GM12878 (cell line): ENCODE measurements at regions not wholly inside any gene's neighbourhood (a gene's known extent, or its start where the extent isn't known, plus 50 kb on each side); places are given as distances from the start of the nearest gene placed in this dataset.

ENCODE experiments used
- ATAC-seq: fragments of 200-7000 bp; cut with Tn5 transposase; 3 replicates; pipeline ENCODE4 v1.9.1; 2020; ENCODE audit warnings: mild to moderate bottlenecking, moderate library complexity
- BruUV-seq: library from RNA; stranded (reverse); fragments of 400-500 nt; replicated peaks from 2 replicates; lab custom pipeline; 2021; lab: Mats Ljungman, UMichigan
- CTCF ChIA-PET: fragments of 300-600 bp; sonication (Branson Sonifier 250); formaldehyde crosslinking; extraction: SDS; loops from one replicate; lab custom pipeline; 2021; ENCODE audit warnings: inconsistent platforms; lab: Yijun Ruan, JAX
- POLR2A ChIA-PET: fragments of 350-600 bp; formaldehyde crosslinking; extraction: SDS; loops from one replicate; lab custom pipeline; 2021; ENCODE audit warnings: inconsistent platforms; lab: Charles Lee
- RAD21 ChIA-PET: fragments of 300-600 bp; sonication (Branson Sonifier 250); formaldehyde crosslinking; loops from one replicate; lab custom pipeline; 2023; ENCODE audit warnings: antibody characterized with exemption; ENCODE audit not compliant: unreplicated experiment; lab: Charles Lee
- SMC1A ChIA-PET: fragments of 300-600 bp; sonication (Branson Sonifier 250); formaldehyde crosslinking; loops from one replicate; lab custom pipeline; 2023; ENCODE audit not compliant: unreplicated experiment, uncharacterized antibody; lab: Charles Lee
- DNase-seq: peaks from one replicate; pipeline ENCODE4 v3.0.0-alpha.2; 2011; ENCODE audit warnings: low read depth, low spot score
- FAIRE-seq: peaks from 3 replicates; lab custom pipeline; 2011; peaks lifted over from hg19 to GRCh38; lab: Jason Lieb, UNC
- H2AFZ ChIP-seq: 2 replicates; pipeline ENCODE4 v1.6.0; 2011; ENCODE audit warnings: low read depth, low read length, control low read depth; ENCODE audit not compliant: control insufficient read depth
- H3K27ac ChIP-seq: 2 replicates; pipeline ENCODE4 v1.5.1; 2011; ENCODE audit warnings: control low read depth; ENCODE audit not compliant: control insufficient read depth, insufficient read depth
- H3K27me3 ChIP-seq, 2 experiments: replicated peaks in 1 of 2; 2 replicates each; pipeline versions ENCODE4 v1.6.0 to v1.6.1; 2011; ENCODE audit warnings: low read length in 1 of 2; ENCODE audit not compliant: control insufficient read depth in 2 of 2, insufficient read depth in 2 of 2
- H3K36me3 ChIP-seq, 2 experiments: 2 replicates each; pipeline ENCODE4 v1.5.1; 2011; ENCODE audit warnings: low read length in 1 of 2; ENCODE audit not compliant: control insufficient read depth in 2 of 2, insufficient read depth in 2 of 2
- H3K4me1 ChIP-seq: 2 replicates; pipeline ENCODE4 v1.6.1; 2011; ENCODE audit warnings: mild to moderate bottlenecking, low read length, moderate library complexity, mixed read lengths; ENCODE audit not compliant: control insufficient read depth, insufficient read depth
- H3K4me2 ChIP-seq: 2 replicates; pipeline ENCODE4 v1.6.0; 2011; ENCODE audit warnings: control low read depth; ENCODE audit not compliant: control insufficient read depth, insufficient read depth
- H3K4me3 ChIP-seq: fragments of 200-600 bp; sonication (generic); 2 replicates; pipeline ENCODE4 v1.5.1; 2016
- H3K79me2 ChIP-seq: 2 replicates; pipeline ENCODE4 v1.6.0; 2011; ENCODE audit warnings: low read length; ENCODE audit not compliant: control insufficient read depth, insufficient read depth
- H3K9ac ChIP-seq: 2 replicates; pipeline ENCODE4 v1.8.0; 2011; ENCODE audit warnings: low read length, control low read depth, mixed read lengths; ENCODE audit not compliant: control insufficient read depth, insufficient read depth
- H3K9me3 ChIP-seq: replicated peaks from 3 replicates; pipeline ENCODE4 v1.5.1; 2011; ENCODE audit warnings: mild to moderate bottlenecking, low read length; ENCODE audit not compliant: control insufficient read depth, insufficient read depth
- H4K20me1 ChIP-seq: 2 replicates; pipeline ENCODE4 v1.6.0; 2011; ENCODE audit not compliant: control insufficient read depth, insufficient read depth
- ATF7 ChIP-seq: fragments of 450-650 bp; IDR thresholded peaks from 2 replicates; pipeline ENCODE4 v1.6.1; 2016; ENCODE audit warnings: low read depth, mild to moderate bottlenecking
- BHLHE40 ChIP-seq, 2 experiments: fragments of 450-650 bp in 1 of 2; IDR thresholded peaks; 2 replicates each; pipeline ENCODE4 v1.6.1; 2011 to 2017; ENCODE audit warnings: low read depth in 2 of 2, borderline replicate concordance in 1 of 2, improper control_type of control experiment in 1 of 2, low read length in 1 of 2, mild to moderate bottlenecking in 1 of 2
- BMI1 ChIP-seq: fragments of 450-650 bp; IDR thresholded peaks from 2 replicates; pipeline ENCODE4 v1.6.1; 2016; ENCODE audit warnings: mild to moderate bottlenecking, moderate library complexity, borderline replicate concordance
- CBFB ChIP-seq: IDR thresholded peaks from 2 replicates; pipeline ENCODE4 v1.6.1; 2016; ENCODE audit warnings: antibody characterized with exemption, low read depth
- CHD1 ChIP-seq: IDR thresholded peaks from 2 replicates; pipeline ENCODE4 v1.6.1; 2012; ENCODE audit warnings: low read depth, low read length, improper control_type of control experiment
- CTCF ChIP-seq, 3 experiments: IDR thresholded peaks in 2 of 3; conservative IDR thresholded peaks in 1 of 3; 2 replicates each; pipeline ENCODE4 v1.5.1; 2011; ENCODE audit warnings: low read depth in 3 of 3, low read length in 3 of 3, mild to moderate bottlenecking in 3 of 3, control low read depth in 2 of 3, moderate library complexity in 2 of 3, inconsistent platforms in 1 of 3, mixed read lengths in 1 of 3; ENCODE audit not compliant: control insufficient read depth in 2 of 3, insufficient read depth in 1 of 3; ENCODE audit errors: extremely low read depth in 1 of 3
- GABPA ChIP-seq: IDR thresholded peaks from 2 replicates; pipeline ENCODE4 v1.6.1; 2014; ENCODE audit warnings: antibody characterized with exemption, low read depth, mild to moderate bottlenecking, inconsistent platforms
- GATAD2B ChIP-seq: fragments of 450-650 bp; conservative IDR thresholded peaks from 2 replicates; pipeline ENCODE4 v1.6.1; 2017; ENCODE audit warnings: low read depth, mild to moderate bottlenecking, moderate library complexity
- JUNB ChIP-seq: IDR thresholded peaks from 2 replicates; pipeline ENCODE4 v1.6.1; 2016; ENCODE audit warnings: antibody characterized with exemption, mild to moderate bottlenecking
- MTA2 ChIP-seq: fragments of 450-650 bp; IDR thresholded peaks from 2 replicates; pipeline ENCODE4 v1.6.1; 2016; ENCODE audit warnings: low read depth, mild to moderate bottlenecking, moderate library complexity
- NR2C2 ChIP-seq: IDR thresholded peaks from 2 replicates; pipeline ENCODE4 v1.6.1; 2011; ENCODE audit warnings: borderline replicate concordance, low read depth; ENCODE audit not compliant: control insufficient read depth, insufficient read length
- POU2F2 ChIP-seq: IDR thresholded peaks from 3 replicates; pipeline ENCODE4 v1.6.1; 2011; ENCODE audit warnings: low read depth, mild to moderate bottlenecking, low read length, borderline replicate concordance
- RBBP5 ChIP-seq: fragments of 200-600 bp; sonication (generic); conservative IDR thresholded peaks from 2 replicates; pipeline ENCODE4 v1.6.1; 2016
- SPI1 ChIP-seq: IDR thresholded peaks from 2 replicates; pipeline ENCODE4 v1.6.1; 2011; ENCODE audit warnings: low read depth, mild to moderate bottlenecking, low read length, moderate library complexity, borderline replicate concordance; ENCODE audit not compliant: insufficient read depth
- SREBF2 ChIP-seq: IDR thresholded peaks from 2 replicates; pipeline ENCODE4 v1.6.1; 2012; ENCODE audit warnings: mild to moderate bottlenecking, low read length
- USF1 ChIP-seq: IDR thresholded peaks from 2 replicates; pipeline ENCODE4 v1.6.1; 2011; ENCODE audit warnings: borderline replicate concordance, low read depth, mild to moderate bottlenecking, moderate library complexity, mixed read lengths, low read length; ENCODE audit not compliant: insufficient read depth; ENCODE audit errors: extremely low read length
- ZBTB4 ChIP-seq: fragments of 450-650 bp; formaldehyde crosslinking; IDR thresholded peaks from 2 replicates; pipeline ENCODE4 v1.4.0; 2022; ENCODE audit warnings: mild to moderate bottlenecking, moderate library complexity
- ZNF384 ChIP-seq: IDR thresholded peaks from 2 replicates; pipeline ENCODE4 v1.6.1; 2012; ENCODE audit warnings: low read depth, mild to moderate bottlenecking, low read length, improper control_type of control experiment, borderline replicate concordance
- WGBS: methylation state at CpG from one replicate; pipeline ENCODE4 v1.1.6; 2016; ENCODE audit warnings: low lambda C conversion rate; ENCODE audit not compliant: insufficient replicate concordance, insufficient coverage; ENCODE audit errors: missing lambda C conversion rate; 5-methylcytosine and 5-hydroxymethylcytosine counted together
- in situ Hi-C: fragments of 300-500 bp; cut with MboI; formaldehyde crosslinking; loops from 9 replicates; pipeline ENCODE4 v1.14.3; 2018; ENCODE audit warnings: mixed read lengths
- intact Hi-C: fragments of 100-400 bp; cut with micrococcal nuclease; formaldehyde crosslinking; loops from one replicate; pipeline ENCODE4 v1.14.2; 2022; ENCODE audit not compliant: unreplicated experiment

- no peak for TF ChIP-seq BMI1
These were observed 347.9 kb upstream of the ADGRL2 start (continued) for GRCh38 chr1:81452693-81453366.

- ATAC-seq (no peak), FAIRE-seq (no peak), DNase-seq (no peak)
- POLR2A ChIA-PET = no interaction called here
- WGBS = 0% methylated on average over 2 of the region's 2 CpGs
- intact Hi-C loops = no loop called here
- TF ChIP-seq MTA2 (no peak), ZBTB4 (CRISPR knock-in tag) (no peak), JUNB (no peak), ATF7 (no peak), NR2C2 (no peak), CTCF (IDR thresholded peaks at IDR 0.05 in 2 of 3, conservative IDR thresholded peaks at IDR 0.05 in 1 of 3; ENCODE audit: control insufficient read depth in 2 of 3, extremely low read depth in 1 of 3, insufficient read depth in 1 of 3, low read depth in 3 of 3, low read length in 3 of 3) (no peak), CHD1 (no peak), CBFB (no peak), USF1 (no peak), RBBP5 (no peak), ZNF384 (no peak), GABPA (no peak), SPI1 (no peak), GATAD2B (no peak), POU2F2 (no peak), BHLHE40 (IDR thresholded peaks at IDR 0.05; ENCODE audit: borderline replicate concordance in 1 of 2, low read depth in 2 of 2, low read length in 1 of 2) (no peak), SREBF2 (no peak)
- Histone ChIP-seq H3K27me3 (no peaks in the 10 kb centered on the region), H3K4me3 (no peak overlapping the region), H2AFZ (no peak overlapping the region), H3K27ac (no peak overlapping the region), H3K4me2 (no peak overlapping the region), H4K20me1 (no peaks in the 10 kb centered on the region), H3K79me2 (no peaks in the 10 kb centered on the region), H3K36me3 (no peaks in the 10 kb centered on the region), H3K9me3 (no peaks in the 10 kb centered on the region), H3K9ac (no peak overlapping the region), H3K4me1 (peaks cover 1% of the 10 kb centered on the region; the same call in 1 of the 2 replicates)
- SMC1A ChIA-PET = no interaction called here
- CTCF ChIA-PET = no interaction called here
- BruUV-seq = no TSS peak
- RAD21 ChIA-PET = no interaction called here
- in situ Hi-C loops = no loop called here
These were observed 350.9 kb upstream of the ADGRL2 start for GRCh38 chr1:81449786-81450185.
